CD8-positive, alpha-beta memory T cell (primary cell): ENCODE measurements at regions not wholly inside any gene's neighbourhood (a gene's known extent, or its start where the extent isn't known, plus 50 kb on each side); places are given as distances from the start of the nearest gene placed in this dataset.

ENCODE experiments used
- CTCF ChIA-PET: fragments of 350-600 bp; sonication (Branson Sonifier 250); formaldehyde crosslinking; loops from one replicate; lab custom pipeline; 2021; ENCODE audit warnings: antibody characterized with exemption; lab: Charles Lee
- POLR2A ChIA-PET: fragments of 350-600 bp; sonication (Branson Sonifier 250); formaldehyde crosslinking; loops from one replicate; lab custom pipeline; 2021; ENCODE audit warnings: antibody characterized with exemption; lab: Charles Lee
- DNase-seq, 5 donors: peaks; one replicate each; pipeline versions ENCODE4 v3.0.0 to v3.0.0-alpha.2; 2020 to 2022; ENCODE audit warnings: mixed read lengths in 1 of 5
- H3K27ac ChIP-seq: one replicate; pipeline ENCODE4 v1.7.0; 2013; ENCODE audit warnings: low read depth, mild to moderate bottlenecking, low read length, moderate library complexity
- H3K27me3 ChIP-seq: 2 replicates; pipeline ENCODE4 v1.7.0; 2013; ENCODE audit warnings: low read length, mild to moderate bottlenecking; ENCODE audit not compliant: insufficient read depth, poor library complexity, severe bottlenecking
- H3K36me3 ChIP-seq: 2 replicates; pipeline ENCODE4 v1.7.0; 2013; ENCODE audit warnings: mild to moderate bottlenecking, low read length, moderate library complexity; ENCODE audit not compliant: insufficient read depth
- H3K4me1 ChIP-seq: 2 replicates; pipeline ENCODE4 v1.7.0; 2013; ENCODE audit warnings: mild to moderate bottlenecking, low read length, moderate library complexity; ENCODE audit not compliant: insufficient read depth
- H3K4me3 ChIP-seq: 2 replicates; pipeline ENCODE4 v1.7.0; 2013; ENCODE audit warnings: mild to moderate bottlenecking, low read length
- H3K9me3 ChIP-seq: 2 replicates; pipeline ENCODE4 v1.7.0; 2013; ENCODE audit warnings: mild to moderate bottlenecking, low read length
- H3K27ac Mint-ChIP-seq, 8 donors: one replicate each; pipeline ENCODE4 v1.8.0; 2020 to 2021; ENCODE audit warnings: mixed read lengths in 8 of 8, mild to moderate bottlenecking in 6 of 8, inconsistent platforms in 3 of 8, moderate library complexity in 3 of 8
- H3K27me3 Mint-ChIP-seq, 2 donors: one replicate each; pipeline ENCODE4 v1.8.0; 2020 to 2021; ENCODE audit warnings: mixed read lengths in 2 of 2, mild to moderate bottlenecking in 1 of 2, moderate library complexity in 1 of 2
- H3K36me3 Mint-ChIP-seq, 3 donors: one replicate each; pipeline ENCODE4 v1.8.0; 2020 to 2021; ENCODE audit warnings: mixed read lengths in 3 of 3, inconsistent platforms in 1 of 3, mild to moderate bottlenecking in 1 of 3
- H3K4me1 Mint-ChIP-seq, 3 donors: one replicate each; pipeline ENCODE4 v1.8.0; 2020 to 2021; ENCODE audit warnings: mixed read lengths in 3 of 3, inconsistent platforms in 1 of 3, mild to moderate bottlenecking in 1 of 3
- H3K4me3 Mint-ChIP-seq, 7 donors: one replicate each; pipeline ENCODE4 v1.8.0; 2020 to 2021; ENCODE audit warnings: mixed read lengths in 7 of 7, mild to moderate bottlenecking in 6 of 7, moderate library complexity in 4 of 7, inconsistent platforms in 2 of 7
- H3K9me3 Mint-ChIP-seq, 5 donors: one replicate each; pipeline ENCODE4 v1.8.0; 2020 to 2022; ENCODE audit warnings: mixed read lengths in 5 of 5, mild to moderate bottlenecking in 3 of 5, moderate library complexity in 2 of 5, inconsistent platforms in 1 of 5

DNA sequence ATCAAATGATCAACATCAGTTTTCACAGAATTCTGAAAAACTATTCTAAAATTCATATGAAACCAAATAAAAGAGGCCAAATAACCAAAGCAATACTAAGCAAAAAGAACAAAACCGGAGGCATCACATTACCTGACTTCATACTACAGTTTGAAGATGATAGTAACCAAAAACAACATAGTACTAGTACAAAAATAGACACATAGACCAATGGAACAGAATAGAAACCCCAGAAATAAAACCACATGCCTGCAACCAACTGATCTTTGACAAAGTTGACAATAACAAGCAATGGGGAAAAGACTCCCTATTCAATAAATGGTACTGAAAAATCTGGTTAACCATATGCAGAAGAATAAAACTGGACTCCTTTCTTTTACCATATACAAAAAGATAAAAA lies 75.7 kb upstream of the FXR1 start:
- DNase-seq = no peak
- no peak overlapping the region for H3K4me3 Mint-ChIP-seq
- H3K4me3 ChIP-seq = no peak overlapping the region
- no peaks in the 10 kb centered on the region for H3K4me1 Mint-ChIP-seq
- ChIA-PET CTCF (no interaction called here), POLR2A (no interaction called here)
- peaks cover 6 to 15% of the 10 kb centered on the region in 2 donors for H3K27me3 Mint-ChIP-seq
- H3K4me1 ChIP-seq = no peaks in the 10 kb centered on the region
- peaks cover 0 to 11% (median 2%) of the 10 kb centered on the region in 5 donors for H3K9me3 Mint-ChIP-seq
- no peaks in the 10 kb centered on the region for H3K36me3 ChIP-seq
- no peak overlapping the region for H3K27ac ChIP-seq
- no peaks in the 10 kb centered on the region for H3K36me3 Mint-ChIP-seq
- H3K27ac Mint-ChIP-seq = no peak overlapping the region
- H3K27me3 ChIP-seq = no peaks in the 10 kb centered on the region
- H3K9me3 ChIP-seq = no peaks in the 10 kb centered on the region

GRCh38 chr3:180854887-180855286 lies 57.6 kb upstream of the FXR1 start:
- no peak overlapping the region for H3K4me3 Mint-ChIP-seq
- H3K4me1 Mint-ChIP-seq = no peaks in the 10 kb centered on the region
- Histone ChIP-seq H3K4me3 (no peak overlapping the region), H3K4me1 (no peaks in the 10 kb centered on the region), H3K27ac (no peak overlapping the region), H3K9me3 (no peaks in the 10 kb centered on the region), H3K36me3 (no peaks in the 10 kb centered on the region), H3K27me3 (no peaks in the 10 kb centered on the region)
- ChIA-PET POLR2A (no interaction called here), CTCF (no interaction called here)
- peaks cover 2 to 16% (median 7%) of the 10 kb centered on the region in 5 donors for H3K9me3 Mint-ChIP-seq
- no peaks in the 10 kb centered on the region for H3K36me3 Mint-ChIP-seq
- peaks cover 6 to 29% of the 10 kb centered on the region in 2 donors for H3K27me3 Mint-ChIP-seq
- H3K27ac Mint-ChIP-seq = no peak overlapping the region
- DNase-seq = no peak

- DNase-seq = no peak
- Histone ChIP-seq H3K27me3 (no peaks in the 10 kb centered on the region), H3K4me3 (no peak overlapping the region), H3K4me1 (no peaks in the 10 kb centered on the region), H3K27ac (no peak overlapping the region), H3K36me3 (no peaks in the 10 kb centered on the region), H3K9me3 (no peaks in the 10 kb centered on the region)
- ChIA-PET CTCF (no interaction called here), POLR2A (no interaction called here)
- H3K4me1 Mint-ChIP-seq = no peaks in the 10 kb centered on the region
- H3K9me3 Mint-ChIP-seq = peaks cover 2 to 16% (median 7%) of the 10 kb centered on the region in 5 donors
- no peak overlapping the region for H3K27ac Mint-ChIP-seq
- H3K27me3 Mint-ChIP-seq = peaks cover 3 to 25% of the 10 kb centered on the region in 2 donors
- H3K4me3 Mint-ChIP-seq = no peak overlapping the region
- no peaks in the 10 kb centered on the region for H3K36me3 Mint-ChIP-seq
These were observed 57.1 kb upstream of the FXR1 start for GRCh38 chr3:180855364-180855763.

DNA sequence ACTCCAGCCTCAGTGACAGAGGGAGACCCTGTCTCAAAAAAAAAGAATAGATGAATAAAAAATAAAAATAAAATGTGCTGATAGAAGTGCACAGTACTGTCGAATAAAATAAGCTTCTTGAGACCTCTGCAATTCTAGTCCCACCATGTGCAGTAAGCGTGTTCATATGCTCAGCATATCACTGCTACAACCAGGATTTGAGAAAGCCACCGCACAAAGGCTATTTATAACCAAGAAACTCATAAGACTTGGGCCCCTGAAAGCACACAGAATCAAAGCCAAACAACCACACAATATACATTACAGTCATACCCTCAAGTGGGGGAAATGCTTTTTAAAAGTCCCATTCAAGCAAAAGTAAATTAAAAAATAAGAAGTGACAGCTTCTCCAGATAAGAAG lies 56.5 kb upstream of the FXR1 start:
- H3K4me1 Mint-ChIP-seq = no peaks in the 10 kb centered on the region
- H3K27ac Mint-ChIP-seq = no peak overlapping the region
- Histone ChIP-seq H3K9me3 (no peaks in the 10 kb centered on the region), H3K27ac (no peak overlapping the region), H3K4me1 (no peaks in the 10 kb centered on the region), H3K36me3 (no peaks in the 10 kb centered on the region), H3K4me3 (no peak overlapping the region), H3K27me3 (no peaks in the 10 kb centered on the region)
- peaks cover 2 to 24% of the 10 kb centered on the region in 2 donors for H3K27me3 Mint-ChIP-seq
- peaks cover 4 to 16% (median 7%) of the 10 kb centered on the region in 5 donors for H3K9me3 Mint-ChIP-seq
- ChIA-PET POLR2A (no interaction called here), CTCF (no interaction called here)
- no peaks in the 10 kb centered on the region for H3K36me3 Mint-ChIP-seq
- DNase-seq = no peak
- no peak overlapping the region for H3K4me3 Mint-ChIP-seq

GRCh38 chr3:180860180-180860858 lies 52.2 kb upstream of the FXR1 start:
- H3K27me3 Mint-ChIP-seq = peaks cover 4 to 12% of the 10 kb centered on the region in 2 donors
- no peaks in the 10 kb centered on the region for H3K36me3 ChIP-seq
- H3K4me1 Mint-ChIP-seq = no peaks in the 10 kb centered on the region
- ChIA-PET CTCF (no interaction called here), POLR2A (no interaction called here)
- no peaks in the 10 kb centered on the region for H3K9me3 ChIP-seq
- H3K4me3 ChIP-seq = no peak overlapping the region
- DNase-seq = no peak
- H3K36me3 Mint-ChIP-seq = no peaks in the 10 kb centered on the region
- no peaks in the 10 kb centered on the region for H3K4me1 ChIP-seq
- H3K27ac ChIP-seq = no peak overlapping the region
- peaks cover 2 to 16% (median 5%) of the 10 kb centered on the region in 5 donors for H3K9me3 Mint-ChIP-seq
- no peak overlapping the region for H3K27ac Mint-ChIP-seq
- no peak overlapping the region for H3K4me3 Mint-ChIP-seq
- H3K27me3 ChIP-seq = no peaks in the 10 kb centered on the region
